Nephron (organoid): ENCODE measurements at regions not wholly inside any gene's neighbourhood (a gene's known extent, or its start where the extent isn't known, plus 50 kb on each side); places are given as distances from the start of the nearest gene placed in this dataset.

Source experiments
- H3K27ac Mint-ChIP-seq, 3 experiments: 2 replicates each; pipeline ENCODE4 v1.8.0; 2020; ENCODE audit warnings: mixed read lengths in 3 of 3, mild to moderate bottlenecking in 2 of 3, moderate library complexity in 1 of 3
- H3K27me3 Mint-ChIP-seq: 2 replicates; pipeline ENCODE4 v1.8.0; 2021; ENCODE audit warnings: low read depth, mild to moderate bottlenecking, moderate library complexity, mixed read lengths
- H3K36me3 Mint-ChIP-seq: 2 replicates; pipeline ENCODE4 v1.8.0; 2020; ENCODE audit warnings: low read depth, mixed read lengths
- H3K4me1 Mint-ChIP-seq: 2 replicates; pipeline ENCODE4 v1.8.0; 2020; ENCODE audit warnings: mixed read lengths
- H3K4me3 Mint-ChIP-seq, 3 experiments: 2 replicates each; pipeline ENCODE4 v1.8.0; 2020; ENCODE audit warnings: mild to moderate bottlenecking in 3 of 3, mixed read lengths in 3 of 3, moderate library complexity in 2 of 3
- H3K9me3 Mint-ChIP-seq: 2 replicates; pipeline ENCODE4 v1.8.0; 2020; ENCODE audit warnings: mixed read lengths
- TF ChIP-seq, protein P1 (sequence below), 3 experiments: fragments of 200-600 bp; sonication (generic); IDR thresholded peaks; one replicate each; pipeline ENCODE4 v1.5.0; 2021; ENCODE audit warnings: antibody characterized with exemption in 3 of 3; ENCODE audit not compliant: unreplicated experiment in 3 of 3

DNA sequence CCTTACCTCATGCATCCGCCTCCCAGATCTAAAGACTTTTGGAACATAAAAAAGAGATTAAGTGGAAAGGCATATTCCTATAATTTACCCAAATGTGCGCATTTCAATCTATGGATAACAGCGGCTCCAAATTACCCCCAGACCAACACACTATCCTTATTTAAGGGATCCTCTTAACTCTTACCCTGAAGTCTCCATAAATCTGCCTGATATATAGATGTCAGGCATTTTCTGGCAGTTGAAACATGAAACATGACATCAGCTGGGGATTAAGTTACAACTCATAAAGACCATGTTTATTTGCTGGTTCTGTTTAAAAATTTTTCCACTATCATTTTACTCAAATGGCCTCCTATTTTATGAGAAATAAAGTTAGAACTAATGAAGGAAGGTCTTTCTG is 478.5 kb upstream of the SALL1 start:
- Mint-ChIP-seq H3K4me3 (no peak overlapping the region), H3K27ac (peak overlapping the region in 2 of 3 experiments; percentile 8 to 35), H3K9me3 (no peaks in the 10 kb centered on the region), H3K27me3 (peaks cover 10% of the 10 kb centered on the region), H3K36me3 (no peaks in the 10 kb centered on the region), H3K4me1 (peaks cover 11% of the 10 kb centered on the region)
- TF ChIP-seq, protein P1, sequence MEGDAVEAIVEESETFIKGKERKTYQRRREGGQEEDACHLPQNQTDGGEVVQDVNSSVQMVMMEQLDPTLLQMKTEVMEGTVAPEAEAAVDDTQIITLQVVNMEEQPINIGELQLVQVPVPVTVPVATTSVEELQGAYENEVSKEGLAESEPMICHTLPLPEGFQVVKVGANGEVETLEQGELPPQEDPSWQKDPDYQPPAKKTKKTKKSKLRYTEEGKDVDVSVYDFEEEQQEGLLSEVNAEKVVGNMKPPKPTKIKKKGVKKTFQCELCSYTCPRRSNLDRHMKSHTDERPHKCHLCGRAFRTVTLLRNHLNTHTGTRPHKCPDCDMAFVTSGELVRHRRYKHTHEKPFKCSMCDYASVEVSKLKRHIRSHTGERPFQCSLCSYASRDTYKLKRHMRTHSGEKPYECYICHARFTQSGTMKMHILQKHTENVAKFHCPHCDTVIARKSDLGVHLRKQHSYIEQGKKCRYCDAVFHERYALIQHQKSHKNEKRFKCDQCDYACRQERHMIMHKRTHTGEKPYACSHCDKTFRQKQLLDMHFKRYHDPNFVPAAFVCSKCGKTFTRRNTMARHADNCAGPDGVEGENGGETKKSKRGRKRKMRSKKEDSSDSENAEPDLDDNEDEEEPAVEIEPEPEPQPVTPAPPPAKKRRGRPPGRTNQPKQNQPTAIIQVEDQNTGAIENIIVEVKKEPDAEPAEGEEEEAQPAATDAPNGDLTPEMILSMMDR (IDR thresholded peaks at IDR 0.05; ENCODE audit: unreplicated experiment in 3 of 3) = no peak

DNA sequence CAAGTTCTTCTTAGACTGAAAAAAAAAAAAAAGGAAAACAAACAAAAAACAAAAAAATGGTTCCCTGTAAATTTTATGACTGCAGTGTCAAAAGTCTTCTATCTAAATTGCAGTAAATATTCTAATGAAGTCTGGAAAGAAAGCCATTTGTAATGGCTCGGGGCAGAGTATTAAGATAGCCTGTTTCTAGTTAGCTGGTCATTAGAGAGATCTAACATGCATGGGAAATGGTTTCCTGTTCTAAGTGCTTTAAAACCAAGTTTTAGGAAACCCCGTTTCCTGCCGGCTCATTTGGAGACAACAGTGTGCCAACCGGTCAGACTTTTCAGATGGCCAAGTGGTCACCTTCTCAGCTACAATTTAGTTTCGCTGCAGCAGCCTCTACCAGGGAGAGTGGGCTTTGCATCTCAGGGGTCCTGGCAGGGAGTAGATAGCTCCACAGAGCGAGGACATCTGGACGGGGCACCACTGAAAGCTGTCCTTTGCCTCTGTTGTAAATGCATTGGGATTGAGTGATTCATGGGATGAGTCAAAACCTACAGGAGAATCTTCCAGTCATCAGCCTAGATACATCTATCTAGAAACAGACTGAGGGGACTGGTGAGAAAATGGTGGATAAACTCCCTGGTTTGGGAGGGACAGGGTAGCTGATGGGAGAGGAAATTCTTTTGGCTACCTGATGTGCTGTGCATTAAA is 473.2 kb upstream of the SALL1 start:
- Mint-ChIP-seq H3K4me1 (peaks cover 1% of the 10 kb centered on the region), H3K9me3 (no peaks in the 10 kb centered on the region), H3K27me3 (peaks cover 16% of the 10 kb centered on the region), H3K36me3 (no peaks in the 10 kb centered on the region), H3K4me3 (no peak overlapping the region), H3K27ac (no peak overlapping the region)
- TF ChIP-seq, protein P1 (IDR thresholded peaks at IDR 0.05; ENCODE audit: unreplicated experiment in 3 of 3) = no peak

DNA sequence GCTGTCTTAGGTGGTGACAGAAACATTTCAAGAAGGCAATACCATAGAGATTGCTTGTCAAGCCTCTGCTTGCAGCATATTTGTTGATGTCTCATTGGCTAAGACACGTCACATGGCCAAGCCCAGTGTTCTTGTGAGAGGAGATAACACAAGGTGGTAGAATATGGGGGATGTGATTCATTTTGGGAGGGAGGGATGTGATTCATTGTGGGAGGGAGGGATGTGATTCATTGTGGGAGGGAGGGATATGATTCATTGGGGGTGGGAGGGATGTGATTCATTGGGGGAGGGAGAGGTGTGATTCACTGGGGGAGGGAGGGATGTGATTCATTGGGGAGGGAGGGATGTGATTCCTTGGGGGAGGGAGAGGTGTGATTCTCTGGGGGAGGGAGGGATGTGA is 470.5 kb upstream of the SALL1 start:
- no peaks in the 10 kb centered on the region for H3K36me3 Mint-ChIP-seq
- no peak overlapping the region for H3K4me3 Mint-ChIP-seq
- H3K9me3 Mint-ChIP-seq = no peaks in the 10 kb centered on the region
- H3K4me1 Mint-ChIP-seq = no peaks in the 10 kb centered on the region
- TF ChIP-seq, protein P1 (IDR thresholded peaks at IDR 0.05; ENCODE audit: unreplicated experiment in 3 of 3) = no peak
- H3K27me3 Mint-ChIP-seq = peaks cover 24% of the 10 kb centered on the region
- no peak overlapping the region for H3K27ac Mint-ChIP-seq

DNA sequence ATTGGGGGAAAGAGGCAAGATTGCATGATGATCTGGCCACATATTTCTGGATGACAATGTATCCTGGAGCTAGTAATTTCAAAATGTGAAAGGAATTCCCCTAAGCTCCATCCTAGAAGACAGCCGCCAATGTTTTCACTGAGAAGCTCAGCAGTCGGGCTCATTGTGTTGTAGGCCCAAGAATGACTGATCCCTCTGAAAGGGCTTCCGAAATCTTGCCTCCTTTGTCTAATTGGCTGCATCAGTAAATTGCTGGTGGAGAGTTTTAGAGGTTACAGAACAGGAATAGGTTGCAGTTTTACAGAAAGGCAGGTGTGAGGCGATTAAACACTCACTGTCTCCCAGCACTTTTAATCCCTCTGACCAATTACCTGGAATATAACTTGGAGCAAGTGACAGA is 464.1 kb upstream of the SALL1 start:
- Mint-ChIP-seq H3K27me3 (peaks cover 12% of the 10 kb centered on the region), H3K4me1 (no peaks in the 10 kb centered on the region), H3K36me3 (no peaks in the 10 kb centered on the region)

DNA sequence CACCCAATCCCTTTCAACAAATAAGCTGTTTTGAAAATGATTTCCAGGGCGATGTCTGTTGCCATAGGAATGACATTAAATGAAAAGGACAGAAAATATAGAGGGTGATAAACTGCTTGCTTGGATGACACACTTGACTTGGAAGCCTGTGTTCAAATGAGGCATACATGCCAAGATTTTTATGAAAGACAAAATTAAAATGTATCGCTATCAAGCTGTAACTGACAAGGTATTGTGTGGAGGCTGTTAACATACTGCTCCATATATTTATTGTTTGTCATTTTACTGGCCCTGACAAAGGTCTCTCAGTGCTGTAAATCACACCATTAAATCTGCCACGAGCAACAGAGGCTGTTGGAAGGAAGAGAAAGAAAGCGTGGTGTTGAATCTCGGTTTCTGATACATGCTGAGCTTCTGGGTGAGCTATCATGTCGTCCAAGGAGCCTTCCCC is 456.2 kb upstream of the SALL1 start:
- peaks cover 3% of the 10 kb centered on the region for H3K9me3 Mint-ChIP-seq
- TF ChIP-seq, protein P1 (IDR thresholded peaks at IDR 0.05; ENCODE audit: unreplicated experiment in 3 of 3) = no peak
- peak overlapping the region in 1 of 3 experiments; percentile 38 for H3K27ac Mint-ChIP-seq
- H3K36me3 Mint-ChIP-seq = no peaks in the 10 kb centered on the region
- peaks cover 4% of the 10 kb centered on the region for H3K27me3 Mint-ChIP-seq
- no peak overlapping the region for H3K4me3 Mint-ChIP-seq
- peaks cover 16% of the 10 kb centered on the region for H3K4me1 Mint-ChIP-seq

More for the DNA sequence above, 464.1 kb upstream of the SALL1 start:
- TF ChIP-seq, protein P1 (IDR thresholded peaks at IDR 0.05; ENCODE audit: unreplicated experiment in 3 of 3) = no peak
- Mint-ChIP-seq H3K4me3 (no peak overlapping the region), H3K27ac (no peak overlapping the region), H3K9me3 (no peaks in the 10 kb centered on the region)

DNA sequence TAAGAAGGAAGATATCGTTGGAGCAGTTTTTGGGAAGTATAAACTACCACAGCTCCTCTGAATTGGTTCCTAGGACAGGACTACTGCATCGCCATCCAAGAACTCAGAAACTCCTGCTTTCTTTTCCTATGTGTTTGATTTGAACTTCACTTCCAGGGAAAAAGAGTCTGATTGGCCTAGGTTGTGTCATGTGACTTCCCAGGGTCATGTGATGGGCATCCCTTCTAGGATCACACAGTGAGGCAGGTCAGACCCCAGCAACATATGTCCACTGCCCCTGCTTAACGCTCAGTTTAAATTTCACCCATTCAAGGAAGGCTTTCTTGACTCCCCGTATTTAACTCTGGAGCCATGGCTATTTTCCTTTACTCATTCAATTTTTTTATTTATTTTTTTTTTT is 445.2 kb upstream of the SALL1 start:
- Mint-ChIP-seq H3K27me3 (peaks cover 28% of the 10 kb centered on the region), H3K4me3 (no peak overlapping the region), H3K27ac (no peak overlapping the region), H3K4me1 (peaks cover 12% of the 10 kb centered on the region), H3K36me3 (peaks cover 5% of the 10 kb centered on the region), H3K9me3 (peaks cover 6% of the 10 kb centered on the region)
- TF ChIP-seq, protein P1 (IDR thresholded peaks at IDR 0.05; ENCODE audit: unreplicated experiment in 3 of 3) = no peak
